ENCODE measurements at regions not wholly inside any gene's neighbourhood (a gene's known extent, or its start where the extent isn't known, plus 50 kb on each side); places are given as distances from the start of the nearest gene placed in this dataset.
"Not testable (repeated sequence)": the region's sequence is repeated elsewhere in the genome, so short reads cannot be mapped to it uniquely, and the experiment has no call there.

DNA sequence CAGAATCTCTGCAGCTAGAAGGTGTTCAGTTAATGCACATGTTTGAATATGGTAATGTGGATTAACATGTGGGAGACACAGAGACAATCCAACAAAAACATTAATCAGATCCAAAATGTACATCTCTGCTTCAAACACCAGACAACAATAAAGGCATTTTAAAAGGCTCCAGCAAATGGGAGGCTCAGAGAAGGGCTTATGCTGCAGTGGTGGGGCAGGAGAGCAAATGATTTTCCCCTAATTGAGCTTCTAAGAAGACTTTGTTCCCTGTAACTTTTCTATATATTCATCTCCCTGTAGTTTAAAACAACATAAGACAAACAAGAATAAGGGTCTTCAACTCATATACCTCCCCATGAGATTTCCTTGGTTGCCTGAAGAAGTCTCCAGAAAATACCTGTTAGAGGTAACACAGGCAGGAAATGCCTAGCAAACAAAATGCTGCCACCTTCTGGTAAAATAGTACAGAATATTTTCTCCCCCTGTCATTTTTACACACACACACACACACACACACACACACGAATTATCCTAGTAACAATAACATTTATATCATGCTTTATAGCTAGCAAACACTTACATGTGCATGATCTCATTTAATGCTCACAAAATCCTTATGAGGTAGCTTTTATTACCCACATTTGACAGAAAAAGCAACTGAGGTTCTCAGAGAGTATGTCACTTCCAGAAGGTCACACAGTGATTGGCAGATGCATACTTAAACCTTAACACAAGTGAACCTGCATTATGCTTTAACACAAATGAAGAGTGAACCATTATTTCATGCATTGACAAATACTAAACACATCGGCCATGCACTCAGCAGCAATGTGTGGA is 123.4 kb upstream of the MB21D2 start (continued):
- TF ChIP-seq, protein P1, sequence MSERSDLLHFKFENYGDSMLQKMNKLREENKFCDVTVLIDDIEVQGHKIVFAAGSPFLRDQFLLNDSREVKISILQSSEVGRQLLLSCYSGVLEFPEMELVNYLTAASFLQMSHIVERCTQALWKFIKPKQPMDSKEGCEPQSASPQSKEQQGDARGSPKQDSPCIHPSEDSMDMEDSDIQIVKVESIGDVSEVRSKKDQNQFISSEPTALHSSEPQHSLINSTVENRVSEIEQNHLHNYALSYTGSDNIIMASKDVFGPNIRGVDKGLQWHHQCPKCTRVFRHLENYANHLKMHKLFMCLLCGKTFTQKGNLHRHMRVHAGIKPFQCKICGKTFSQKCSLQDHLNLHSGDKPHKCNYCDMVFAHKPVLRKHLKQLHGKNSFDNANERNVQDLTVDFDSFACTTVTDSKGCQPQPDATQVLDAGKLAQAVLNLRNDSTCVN (tag by site-specific recombination; optimal IDR thresholded peaks at IDR 0.05) = no peak
- TF ChIP-seq ZNF707 (tag by site-specific recombination; IDR thresholded peaks at IDR 0.05) (no peak), ZNF335 (tag by site-specific recombination; conservative IDR thresholded peaks at IDR 0.05) (no peak), ZNF585B (tag by site-specific recombination; IDR thresholded peaks at IDR 0.05) (no peak), ZNF433 (tag by site-specific recombination; IDR thresholded peaks at IDR 0.05; ENCODE audit: low read depth) (no peak), ZNF350 (tag by site-specific recombination; IDR thresholded peaks at IDR 0.05) (no peak), ZNF654 (tag by site-specific recombination; IDR thresholded peaks at IDR 0.05; ENCODE audit: low read depth) (peak; percentile 91), ZEB2 (tag by site-specific recombination; IDR thresholded peaks at IDR 0.05) (0 out of 2 replicates have a peak, but pooled peaks have one; percentile 41)
- TF ChIP-seq, protein P2, sequence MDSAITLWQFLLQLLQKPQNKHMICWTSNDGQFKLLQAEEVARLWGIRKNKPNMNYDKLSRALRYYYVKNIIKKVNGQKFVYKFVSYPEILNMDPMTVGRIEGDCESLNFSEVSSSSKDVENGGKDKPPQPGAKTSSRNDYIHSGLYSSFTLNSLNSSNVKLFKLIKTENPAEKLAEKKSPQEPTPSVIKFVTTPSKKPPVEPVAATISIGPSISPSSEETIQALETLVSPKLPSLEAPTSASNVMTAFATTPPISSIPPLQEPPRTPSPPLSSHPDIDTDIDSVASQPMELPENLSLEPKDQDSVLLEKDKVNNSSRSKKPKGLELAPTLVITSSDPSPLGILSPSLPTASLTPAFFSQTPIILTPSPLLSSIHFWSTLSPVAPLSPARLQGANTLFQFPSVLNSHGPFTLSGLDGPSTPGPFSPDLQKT (IDR thresholded peaks at IDR 0.05; ENCODE audit: borderline replicate concordance, low read depth, low read length) = no peak
- TF ChIP-seq, protein P3, sequence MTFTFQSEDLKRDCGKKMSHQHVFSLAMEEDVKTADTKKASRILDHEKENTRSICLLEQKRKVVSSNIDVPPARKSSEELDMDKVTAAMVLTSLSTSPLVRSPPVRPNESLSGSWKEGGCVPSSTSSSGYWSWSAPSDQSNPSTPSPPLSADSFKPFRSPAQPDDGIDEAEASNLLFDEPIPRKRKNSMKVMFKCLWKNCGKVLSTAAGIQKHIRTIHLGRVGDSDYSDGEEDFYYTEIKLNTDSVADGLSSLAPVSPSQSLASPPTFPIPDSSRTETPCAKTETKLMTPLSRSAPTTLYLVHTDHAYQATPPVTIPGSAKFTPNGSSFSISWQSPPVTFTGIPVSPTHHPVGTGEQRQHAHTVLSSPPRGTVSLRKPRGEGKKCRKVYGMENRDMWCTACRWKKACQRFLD (tag by site-specific recombination; IDR thresholded peaks at IDR 0.05) = no peak

DNA sequence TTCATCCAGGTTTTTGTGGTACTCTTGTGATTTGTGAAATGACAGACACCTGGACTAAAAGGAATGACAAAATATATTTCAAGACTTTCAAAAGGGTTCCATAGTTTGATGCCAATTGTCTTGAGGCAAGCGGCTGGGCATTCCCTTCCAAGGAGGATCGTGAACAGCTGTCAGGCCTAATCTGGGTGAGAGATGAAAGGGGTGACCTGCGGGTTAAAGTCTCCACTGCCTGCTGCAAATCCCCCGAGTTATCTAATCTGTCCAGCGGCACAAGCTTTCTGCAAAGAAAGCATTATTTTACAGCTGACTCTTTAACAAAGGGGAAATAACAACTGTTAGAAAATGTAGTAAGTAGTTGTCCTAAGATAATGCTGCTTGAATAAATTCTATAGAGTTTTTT is 128.7 kb upstream of the MB21D2 start:
- Histone ChIP-seq H3K9me3 (ENCODE audit: control insufficient read depth, insufficient read depth, low read depth, low read length) (no peaks in the 10 kb centered on the region), H3K36me3 (ENCODE audit: control insufficient read depth in 2 of 2, insufficient read depth in 1 of 2, low read length in 2 of 2) (no peaks in the 10 kb centered on the region), H3K4me3 (ENCODE audit: low read depth, low read length) (no peak overlapping the region), H3K27ac (ENCODE audit: extremely low read depth, low read depth, low read length) (no peak overlapping the region), H3K4me1 (ENCODE audit: control insufficient read depth, insufficient read depth, low read length) (peaks cover 3% of the 10 kb centered on the region; the same call in 1 of the 2 replicates)
- ChIA-PET POLR2A (no interaction called here), CTCF (interaction anchor here (0.7 to 6.5 kb wide), 2 partner anchors 124 to 230 kb away, joined by 3 to 132 read pairs; no protein-coding TSS in a partner anchor)
- TF ChIP-seq KLF7 (tag by site-specific recombination; IDR thresholded peaks at IDR 0.05; ENCODE audit: borderline replicate concordance) = no peak
- TF ChIP-seq ZNF112 (tag by site-specific recombination; IDR thresholded peaks at IDR 0.05) = no peak
- TF ChIP-seq, protein P4, sequence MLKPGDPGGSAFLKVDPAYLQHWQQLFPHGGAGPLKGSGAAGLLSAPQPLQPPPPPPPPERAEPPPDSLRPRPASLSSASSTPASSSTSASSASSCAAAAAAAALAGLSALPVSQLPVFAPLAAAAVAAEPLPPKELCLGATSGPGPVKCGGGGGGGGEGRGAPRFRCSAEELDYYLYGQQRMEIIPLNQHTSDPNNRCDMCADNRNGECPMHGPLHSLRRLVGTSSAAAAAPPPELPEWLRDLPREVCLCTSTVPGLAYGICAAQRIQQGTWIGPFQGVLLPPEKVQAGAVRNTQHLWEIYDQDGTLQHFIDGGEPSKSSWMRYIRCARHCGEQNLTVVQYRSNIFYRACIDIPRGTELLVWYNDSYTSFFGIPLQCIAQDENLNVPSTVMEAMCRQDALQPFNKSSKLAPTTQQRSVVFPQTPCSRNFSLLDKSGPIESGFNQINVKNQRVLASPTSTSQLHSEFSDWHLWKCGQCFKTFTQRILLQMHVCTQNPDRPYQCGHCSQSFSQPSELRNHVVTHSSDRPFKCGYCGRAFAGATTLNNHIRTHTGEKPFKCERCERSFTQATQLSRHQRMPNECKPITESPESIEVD (tag by site-specific recombination; IDR thresholded peaks at IDR 0.05) = no peak

DNA sequence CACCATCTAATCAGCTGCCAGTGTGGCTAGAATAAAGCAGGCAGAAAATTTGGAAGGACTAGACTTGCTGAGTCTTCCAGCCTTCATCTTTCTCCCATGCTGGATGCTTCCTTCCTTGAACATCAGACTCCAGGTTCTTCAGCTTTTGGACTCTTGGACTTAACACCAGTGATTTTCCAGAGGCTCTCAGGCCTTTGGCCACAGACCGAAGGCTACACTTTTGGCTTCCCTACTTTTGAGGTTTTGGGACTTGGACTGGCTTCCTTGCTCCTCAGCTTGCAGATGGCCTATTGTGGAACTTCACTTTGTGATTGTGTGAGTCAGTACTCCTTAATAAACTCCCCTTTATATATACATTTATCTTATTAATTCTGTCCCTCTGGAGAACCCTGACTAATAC is 129.8 kb upstream of the MB21D2 start:
- H3K4me3 ChIP-seq (ENCODE audit: low read depth, low read length); H3K27ac ChIP-seq (ENCODE audit: extremely low read depth, low read depth, low read length); POLR2A ChIA-PET; H3K36me3 ChIP-seq (ENCODE audit: control insufficient read depth in 2 of 2, insufficient read depth in 1 of 2, low read length in 2 of 2); CTCF ChIA-PET; H3K9me3 ChIP-seq (ENCODE audit: control insufficient read depth, insufficient read depth, low read depth, low read length); H3K4me1 ChIP-seq (ENCODE audit: control insufficient read depth, insufficient read depth, low read length): not testable (repeated sequence)

DNA sequence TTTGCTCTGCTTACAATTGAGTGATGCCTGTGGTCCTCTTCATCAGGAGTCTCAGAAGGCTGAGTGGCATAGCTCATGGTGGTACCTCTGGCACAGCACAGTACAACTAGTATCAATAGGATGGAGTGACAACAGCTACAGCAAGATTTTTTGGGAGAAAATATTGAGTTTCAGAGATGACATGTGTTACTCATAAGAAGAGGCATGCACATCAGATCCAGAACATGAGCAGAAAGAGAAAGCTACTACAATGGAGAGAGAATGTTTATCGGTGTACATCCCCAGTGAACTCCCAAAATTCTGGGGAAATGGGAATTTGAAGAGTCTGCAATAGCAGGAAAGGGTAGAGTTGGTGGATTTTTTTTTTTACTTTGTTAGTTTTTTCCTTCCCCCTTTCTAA is 130.5 kb upstream of the MB21D2 start:
- Histone ChIP-seq H3K9me3 (ENCODE audit: control insufficient read depth, insufficient read depth, low read depth, low read length) (no peaks in the 10 kb centered on the region), H3K4me3 (ENCODE audit: low read depth, low read length) (no peak overlapping the region), H3K27ac (ENCODE audit: extremely low read depth, low read depth, low read length) (no peak overlapping the region), H3K4me1 (ENCODE audit: control insufficient read depth, insufficient read depth, low read length) (peaks cover 5% of the 10 kb centered on the region; the same call in 1 of the 2 replicates), H3K36me3 (ENCODE audit: control insufficient read depth in 2 of 2, insufficient read depth in 1 of 2, low read length in 2 of 2) (no peaks in the 10 kb centered on the region)
- CTCF ChIA-PET = interaction anchor here (0.6 kb wide), 1 partner anchor 33 kb away, joined by 3 read pairs; no protein-coding TSS in a partner anchor
- POLR2A ChIA-PET = no interaction called here
- TF ChIP-seq SP7 (tag by site-specific recombination; IDR thresholded peaks at IDR 0.05) = no peak
- no peak for TF ChIP-seq WT1 (tag by site-specific recombination; IDR thresholded peaks at IDR 0.05)
- TF ChIP-seq TCF7L2 (IDR thresholded peaks at IDR 0.05; ENCODE audit: borderline replicate concordance, low read depth, low read length) = no peak
- no peak for TF ChIP-seq KLF8 (tag by site-specific recombination; IDR thresholded peaks at IDR 0.05)
- TF ChIP-seq, protein P5, sequence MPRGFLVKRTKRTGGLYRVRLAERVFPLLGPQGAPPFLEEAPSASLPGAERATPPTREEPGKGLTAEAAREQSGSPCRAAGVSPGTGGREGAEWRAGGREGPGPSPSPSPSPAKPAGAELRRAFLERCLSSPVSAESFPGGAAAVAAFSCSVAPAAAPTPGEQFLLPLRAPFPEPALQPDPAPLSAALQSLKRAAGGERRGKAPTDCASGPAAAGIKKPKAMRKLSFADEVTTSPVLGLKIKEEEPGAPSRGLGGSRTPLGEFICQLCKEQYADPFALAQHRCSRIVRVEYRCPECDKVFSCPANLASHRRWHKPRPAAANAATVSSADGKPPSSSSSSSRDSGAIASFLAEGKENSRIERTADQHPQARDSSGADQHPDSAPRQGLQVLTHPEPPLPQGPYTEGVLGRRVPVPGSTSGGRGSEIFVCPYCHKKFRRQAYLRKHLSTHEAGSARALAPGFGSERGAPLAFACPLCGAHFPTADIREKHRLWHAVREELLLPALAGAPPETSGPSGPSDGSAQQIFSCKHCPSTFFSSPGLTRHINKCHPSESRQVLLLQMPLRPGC (tag by site-specific recombination; IDR thresholded peaks at IDR 0.05) = no peak
- TF ChIP-seq ZFP41 (tag by site-specific recombination; IDR thresholded peaks at IDR 0.05; ENCODE audit: borderline replicate concordance) = no peak
- no peak for TF ChIP-seq ZNF792 (tag by site-specific recombination; IDR thresholded peaks at IDR 0.05)
- TF ChIP-seq ZNF747 (tag by site-specific recombination; IDR thresholded peaks at IDR 0.05) = no peak
- TF ChIP-seq, protein P1 (tag by site-specific recombination; optimal IDR thresholded peaks at IDR 0.05) = no peak
